Mucosa of descending colon (tissue), 3 donors: ENCODE measurements at regions not wholly inside any gene's neighbourhood (a gene's known extent, or its start where the extent isn't known, plus 50 kb on each side); places are given as distances from the start of the nearest gene placed in this dataset.

Experiments used
- ATAC-seq: fragments of 200-7000 bp; cut with Tn5 transposase; one replicate; pipeline ENCODE4 v1.9.1; 2020; ENCODE audit warnings: mild to moderate bottlenecking, moderate library complexity
- DNase-seq, 3 donors: peaks; one replicate each; pipeline ENCODE4 v3.0.0-alpha.2; 2020
- H3K36me3 ChIP-seq: fragments of 200-600 bp; one replicate; pipeline ENCODE4 v1.8.0; 2021; ENCODE audit warnings: low read depth, mild to moderate bottlenecking
- H3K4me1 ChIP-seq: fragments of 200-600 bp; one replicate; pipeline ENCODE4 v1.8.0; 2021; ENCODE audit warnings: low read depth, mild to moderate bottlenecking
- H3K4me3 ChIP-seq: fragments of 200-600 bp; one replicate; pipeline ENCODE4 v1.8.0; 2021; ENCODE audit warnings: mild to moderate bottlenecking
- H3K9me3 ChIP-seq: fragments of 200-600 bp; one replicate; pipeline ENCODE4 v1.8.0; 2021; ENCODE audit warnings: mild to moderate bottlenecking
- intact Hi-C, 2 donors: fragments of 100-400 bp; cut with DNase I in 1 of 2; cut with micrococcal nuclease in 1 of 2; formaldehyde crosslinking; loops; one replicate each; pipeline versions ENCODE4 v1.11.0 to v1.11.1; 2022; cut with DNase I, micrococcal nuclease
- TF ChIP-seq, protein P1 (sequence below): fragments of 200-600 bp; IDR thresholded peaks from one replicate; pipeline ENCODE4 v1.8.0; 2022; ENCODE audit warnings: antibody characterized with exemption, mild to moderate bottlenecking
- donor health status: DM: no; HTN: no; CAD: no; lungs with moderate emphysema.
- donor health status: DM: no; HTN: no; CAD: no.
- donor health status: DM: no; HTN: yes; CAD: no.

DNA sequence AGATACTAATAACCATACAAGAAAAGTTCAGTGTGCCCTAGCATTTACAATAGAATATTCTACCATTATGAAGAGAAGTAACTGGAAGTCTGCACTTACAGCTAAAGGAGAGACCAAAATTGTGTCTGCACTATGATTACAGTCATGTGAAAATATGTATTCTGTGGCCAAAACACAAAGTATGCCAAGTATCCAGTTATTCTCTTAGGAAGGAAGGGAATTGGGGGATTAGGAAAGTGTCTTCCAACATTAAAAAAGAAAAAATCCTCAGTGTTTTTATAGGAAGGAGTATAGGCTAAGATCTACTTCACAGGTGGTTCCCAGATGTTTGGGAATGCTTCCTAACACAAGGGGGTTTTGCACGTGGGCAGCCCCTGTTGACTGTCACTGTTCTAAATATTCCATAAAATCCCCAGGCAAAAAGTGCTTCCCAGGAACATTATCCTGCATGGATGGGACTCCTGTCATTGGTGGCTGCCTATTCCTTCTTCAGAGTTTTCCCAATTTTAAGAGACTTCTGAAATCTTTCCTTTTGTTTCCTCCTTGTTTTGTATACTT lies 180.2 kb upstream of the KLHL29 start:
- Histone ChIP-seq H3K4me3 (no peak overlapping the region), H3K36me3 (no peaks in the 10 kb centered on the region), H3K4me1 (peaks cover 13% of the 10 kb centered on the region), H3K9me3 (no peaks in the 10 kb centered on the region)
- DNase-seq (no peak), ATAC-seq (no peak)
- TF ChIP-seq, protein P1, sequence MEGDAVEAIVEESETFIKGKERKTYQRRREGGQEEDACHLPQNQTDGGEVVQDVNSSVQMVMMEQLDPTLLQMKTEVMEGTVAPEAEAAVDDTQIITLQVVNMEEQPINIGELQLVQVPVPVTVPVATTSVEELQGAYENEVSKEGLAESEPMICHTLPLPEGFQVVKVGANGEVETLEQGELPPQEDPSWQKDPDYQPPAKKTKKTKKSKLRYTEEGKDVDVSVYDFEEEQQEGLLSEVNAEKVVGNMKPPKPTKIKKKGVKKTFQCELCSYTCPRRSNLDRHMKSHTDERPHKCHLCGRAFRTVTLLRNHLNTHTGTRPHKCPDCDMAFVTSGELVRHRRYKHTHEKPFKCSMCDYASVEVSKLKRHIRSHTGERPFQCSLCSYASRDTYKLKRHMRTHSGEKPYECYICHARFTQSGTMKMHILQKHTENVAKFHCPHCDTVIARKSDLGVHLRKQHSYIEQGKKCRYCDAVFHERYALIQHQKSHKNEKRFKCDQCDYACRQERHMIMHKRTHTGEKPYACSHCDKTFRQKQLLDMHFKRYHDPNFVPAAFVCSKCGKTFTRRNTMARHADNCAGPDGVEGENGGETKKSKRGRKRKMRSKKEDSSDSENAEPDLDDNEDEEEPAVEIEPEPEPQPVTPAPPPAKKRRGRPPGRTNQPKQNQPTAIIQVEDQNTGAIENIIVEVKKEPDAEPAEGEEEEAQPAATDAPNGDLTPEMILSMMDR = no peak
- intact Hi-C loops = no loop called here

DNA sequence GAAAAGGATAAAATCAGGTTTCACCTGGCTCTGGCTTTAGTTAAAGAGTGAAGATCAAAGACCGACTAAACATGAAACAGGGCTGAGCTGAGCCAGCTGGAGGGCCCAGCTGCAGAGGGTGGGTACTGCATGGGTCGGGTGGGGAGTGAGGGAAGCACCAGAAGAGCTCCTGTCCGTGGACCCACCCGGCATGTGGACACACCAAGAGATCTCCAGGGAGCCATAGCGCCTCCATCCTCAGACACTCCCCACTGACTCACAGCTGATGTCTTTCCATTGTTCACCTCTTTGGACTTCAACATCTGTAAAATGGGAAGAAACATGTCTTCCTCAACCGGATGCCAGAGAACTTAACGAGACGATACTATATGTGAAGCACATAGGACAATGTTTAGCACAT lies 178.3 kb upstream of the KLHL29 start:
- TF ChIP-seq, protein P1 = no peak

DNA sequence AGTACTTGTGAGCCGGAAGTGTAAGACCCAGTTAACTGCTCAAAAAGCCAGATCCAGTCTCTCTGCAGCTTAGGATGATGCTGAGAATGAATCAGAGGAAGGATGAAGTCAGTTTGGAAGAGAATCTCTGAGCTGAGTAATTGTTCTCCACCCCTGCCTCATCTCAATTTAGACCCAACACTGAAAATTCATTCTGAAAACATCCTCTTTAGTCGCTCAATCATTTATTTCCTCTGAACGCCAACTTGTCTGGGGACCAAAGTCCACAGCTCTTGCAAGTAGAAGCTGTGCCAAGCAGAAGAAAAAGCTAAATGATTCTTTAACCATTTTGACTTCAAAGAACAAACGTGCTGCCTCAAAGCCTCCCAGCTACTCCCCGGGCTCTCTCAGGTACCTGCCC lies 177.1 kb upstream of the KLHL29 start:
- no peaks in the 10 kb centered on the region for H3K36me3 ChIP-seq
- no peaks in the 10 kb centered on the region for H3K9me3 ChIP-seq
- H3K4me3 ChIP-seq = no peak overlapping the region
- ATAC-seq (peak; percentile 52), DNase-seq (peak in 1 of 3 donors; percentile 61)
- peaks cover 18% of the 10 kb centered on the region for H3K4me1 ChIP-seq
- TF ChIP-seq, protein P1 = no peak
- intact Hi-C loops = no loop called here

More for the DNA sequence above, 178.3 kb upstream of the KLHL29 start:
- DNase-seq = no peak
- H3K36me3 ChIP-seq = no peaks in the 10 kb centered on the region
- intact Hi-C loops = no loop called here
- no peaks in the 10 kb centered on the region for H3K9me3 ChIP-seq
- no peak for ATAC-seq
- peaks cover 15% of the 10 kb centered on the region for H3K4me1 ChIP-seq
- no peak overlapping the region for H3K4me3 ChIP-seq

- no peaks in the 10 kb centered on the region for H3K9me3 ChIP-seq
- ATAC-seq (peak; percentile 83), DNase-seq (peak in 1 of 3 donors; percentile 24)
- H3K4me3 ChIP-seq = no peak overlapping the region
- no peaks in the 10 kb centered on the region for H3K36me3 ChIP-seq
- TF ChIP-seq, protein P1 = no peak
- peaks cover 18% of the 10 kb centered on the region for H3K4me1 ChIP-seq
- intact Hi-C loops = no loop called here
Measured at GRCh38 chr2:23208339-23208738, 176.6 kb upstream of the KLHL29 start.

DNA sequence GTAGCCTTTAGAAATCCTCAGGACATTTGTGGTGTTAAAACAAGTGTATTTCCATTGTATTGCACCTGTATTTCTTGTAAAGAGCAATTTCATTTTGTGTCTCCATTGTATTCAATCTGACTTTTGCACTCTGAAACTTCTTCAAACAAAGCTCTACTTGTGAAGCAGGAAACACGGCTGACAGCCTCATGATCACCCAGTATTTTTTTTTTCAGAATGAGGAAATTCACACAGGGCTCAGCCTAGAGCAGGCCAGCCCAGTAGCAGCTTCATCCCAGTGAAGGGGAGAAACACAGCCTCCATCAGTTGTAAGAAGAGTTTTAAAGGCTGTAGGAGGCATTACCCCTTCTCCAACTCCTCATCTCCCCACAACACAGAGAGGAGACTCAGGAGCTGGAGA lies 175.9 kb upstream of the KLHL29 start:
- intact Hi-C loops = no loop called here
- Histone ChIP-seq H3K4me3 (no peak overlapping the region), H3K9me3 (no peaks in the 10 kb centered on the region), H3K36me3 (no peaks in the 10 kb centered on the region), H3K4me1 (peaks cover 18% of the 10 kb centered on the region)
- peak; percentile 71 for ATAC-seq
- TF ChIP-seq, protein P1 = no peak
- peak in 1 of 3 donors; percentile 21 for DNase-seq
